T-helper 1 cell treated with Interleukin-12 subunit alpha and Interleukin-12 subunit beta and Interleukin-4 antibody, amounts not matched to agents 30 ng/mL and 1 ng/mL, for 36 hours (primary cell): ENCODE measurements at regions not wholly inside any gene's neighbourhood (a gene's known extent, or its start where the extent isn't known, plus 50 kb on each side); places are given as distances from the start of the nearest gene placed in this dataset.

Experiments
- intact Hi-C: fragments of 100-400 bp; cut with micrococcal nuclease; formaldehyde crosslinking; loops from one replicate; pipeline ENCODE4 v1.15.1; 2024

GRCh38 chr14:71322655-71323250, 415.5 kb downstream of the PCNX1 start:
- intact Hi-C loops = loop anchor here (1.0 to 10.0 kb wide), 10 partner anchors 77 to 1572 kb away; partner anchors contain the start of genes DPF3, MAP3K9, PCNX1 and TTC9

GRCh38 chr14:71324767-71325272, 417.6 kb downstream of the PCNX1 start:
- intact Hi-C loops = loop anchor here (5.0 to 10.0 kb wide), 8 partner anchors 172 to 1570 kb away; partner anchors contain the start of genes DPF3, MAP3K9, PCNX1 and TTC9

- intact Hi-C loops = loop anchor here (5.0 to 10.0 kb wide), 5 partner anchors 330 to 1567 kb away; partner anchors contain the start of genes DPF3, PCNX1 and TTC9
Observed at GRCh38 chr14:71327691-71328090, 420.4 kb downstream of the PCNX1 start.

- intact Hi-C loops = loop anchor here (5.0 to 10.0 kb wide), 5 partner anchors 329 to 1567 kb away; partner anchors contain the start of genes DPF3, PCNX1 and TTC9
Observed at GRCh38 chr14:71328183-71328582, 420.9 kb downstream of the PCNX1 start.

GRCh38 chr14:71328954-71329353, 421.7 kb downstream of the PCNX1 start:
- intact Hi-C loops = loop anchor here (5.0 to 10.0 kb wide), 5 partner anchors 328 to 1566 kb away; partner anchors contain the start of genes DPF3, PCNX1 and TTC9

- intact Hi-C loops = no loop called here
Observed at GRCh38 chr14:71331403-71331802, 424.1 kb downstream of the PCNX1 start.

GRCh38 chr14:71332476-71332875, 425.2 kb downstream of the PCNX1 start:
- intact Hi-C loops = no loop called here

GRCh38 chr14:71333705-71334104, 426.4 kb downstream of the PCNX1 start:
- intact Hi-C loops = no loop called here

- intact Hi-C loops = no loop called here
Observed at GRCh38 chr14:71336489-71337192, 429.4 kb downstream of the PCNX1 start.

- intact Hi-C loops = no loop called here
Observed at GRCh38 chr14:71338153-71338552, 430.9 kb downstream of the PCNX1 start.

GRCh38 chr14:71339650-71340415, 432.6 kb downstream of the PCNX1 start:
- intact Hi-C loops = no loop called here

- intact Hi-C loops = no loop called here
Observed at GRCh38 chr14:71341156-71341555, 433.9 kb downstream of the PCNX1 start.

GRCh38 chr14:71343724-71344123, 436.5 kb downstream of the PCNX1 start:
- intact Hi-C loops = no loop called here

GRCh38 chr14:71344506-71344905, 437.2 kb downstream of the PCNX1 start:
- intact Hi-C loops = no loop called here

GRCh38 chr14:71346685-71347084, 439.4 kb downstream of the PCNX1 start:
- intact Hi-C loops = no loop called here

- intact Hi-C loops = no loop called here
Observed at GRCh38 chr14:71348394-71348793, 441.1 kb downstream of the PCNX1 start.

- intact Hi-C loops = no loop called here
Observed at GRCh38 chr14:71348817-71349216, 441.6 kb downstream of the PCNX1 start.

GRCh38 chr14:71354142-71354541, 446.9 kb downstream of the PCNX1 start:
- intact Hi-C loops = no loop called here

GRCh38 chr14:71354801-71355200, 447.5 kb downstream of the PCNX1 start:
- intact Hi-C loops = no loop called here

- intact Hi-C loops = no loop called here
Observed at GRCh38 chr14:71355324-71356201, 448.3 kb downstream of the PCNX1 start.
